GM23248 (cell line): ENCODE measurements at regions not wholly inside any gene's neighbourhood (a gene's known extent, or its start where the extent isn't known, plus 50 kb on each side); places are given as distances from the start of the nearest gene placed in this dataset.

Experiments used
- DNase-seq: peaks from one replicate; pipeline ENCODE4 v3.0.0-alpha.2; 2015
- H2AFZ ChIP-seq: fragments of 200-600 bp; sonication (generic); 2 replicates; pipeline ENCODE4 v1.6.1; 2016; ENCODE audit warnings: antibody characterized with exemption
- H3F3A ChIP-seq: fragments of 200-600 bp; sonication (generic); 2 replicates; pipeline ENCODE4 v1.6.1; 2016; ENCODE audit warnings: mild to moderate bottlenecking, antibody characterized with exemption, mixed run types; ENCODE audit not compliant: insufficient read depth
- H3K27ac ChIP-seq: fragments of 200-600 bp; sonication (generic); 2 replicates; pipeline ENCODE4 v1.5.1; 2016; ENCODE audit warnings: mild to moderate bottlenecking
- H3K27me3 ChIP-seq: fragments of 200-600 bp; sonication (generic); replicated peaks from 2 replicates; pipeline ENCODE4 v1.6.1; 2016; ENCODE audit warnings: mild to moderate bottlenecking; ENCODE audit not compliant: insufficient read depth
- H3K36me3 ChIP-seq: fragments of 200-600 bp; sonication (generic); 2 replicates; pipeline ENCODE4 v1.6.1; 2016; ENCODE audit warnings: low read depth, mild to moderate bottlenecking
- H3K4me1 ChIP-seq: fragments of 200-600 bp; sonication (generic); 2 replicates; pipeline ENCODE4 v1.6.1; 2016; ENCODE audit warnings: mild to moderate bottlenecking; ENCODE audit not compliant: insufficient read depth
- H3K4me2 ChIP-seq: fragments of 200-600 bp; sonication (generic); one replicate; pipeline ENCODE4 v1.6.1; 2016; ENCODE audit warnings: mild to moderate bottlenecking; ENCODE audit not compliant: unreplicated experiment
- H3K4me3 ChIP-seq: fragments of 200-600 bp; sonication (generic); 2 replicates; pipeline ENCODE4 v1.5.1; 2016; ENCODE audit warnings: mild to moderate bottlenecking
- H3K79me2 ChIP-seq: fragments of 200-600 bp; sonication (generic); 2 replicates; pipeline ENCODE4 v1.6.1; 2016; ENCODE audit warnings: mild to moderate bottlenecking; ENCODE audit not compliant: insufficient read depth
- H3K9ac ChIP-seq: fragments of 200-600 bp; sonication (generic); 2 replicates; pipeline ENCODE4 v1.6.1; 2016; ENCODE audit warnings: mild to moderate bottlenecking
- H3K9me2 ChIP-seq: fragments of 200-600 bp; sonication (generic); 2 replicates; pipeline ENCODE4 v1.6.1; 2016; ENCODE audit warnings: mixed run types, mild to moderate bottlenecking, moderate library complexity; ENCODE audit not compliant: insufficient read depth
- H3K9me3 ChIP-seq: fragments of 200-600 bp; sonication (generic); one replicate; pipeline ENCODE4 v1.6.1; 2017; ENCODE audit warnings: low read depth
- H4K20me1 ChIP-seq: fragments of 200-600 bp; sonication (generic); 2 replicates; pipeline ENCODE4 v1.6.0; 2016; ENCODE audit not compliant: insufficient read depth
- EZH2 ChIP-seq: fragments of 200-600 bp; sonication (generic); IDR thresholded peaks from 2 replicates; pipeline ENCODE4 v1.6.1; 2018; ENCODE audit warnings: antibody characterized with exemption, mild to moderate bottlenecking; ENCODE audit not compliant: insufficient read depth, poor library complexity, severe bottlenecking
- EZH2phosphoT487 ChIP-seq: fragments of 200-600 bp; sonication (generic); IDR thresholded peaks from 2 replicates; pipeline ENCODE4 v1.6.1; 2018; ENCODE audit warnings: antibody characterized with exemption, moderate library complexity, mild to moderate bottlenecking, low read depth; ENCODE audit not compliant: insufficient read depth
- WGBS, 2 experiments: methylation state at CpG; one replicate each; pipeline ENCODE4 v1.1.6; 2015 to 2017; ENCODE audit warnings: low lambda C conversion rate in 2 of 2, low coverage in 1 of 2; ENCODE audit errors: missing lambda C conversion rate in 2 of 2; 5-methylcytosine and 5-hydroxymethylcytosine counted together
- in situ Hi-C: fragments of 300-500 bp; cut with MboI; formaldehyde crosslinking; loops from 2 replicates; pipeline ENCODE4 v1.15.0; 2020

DNA sequence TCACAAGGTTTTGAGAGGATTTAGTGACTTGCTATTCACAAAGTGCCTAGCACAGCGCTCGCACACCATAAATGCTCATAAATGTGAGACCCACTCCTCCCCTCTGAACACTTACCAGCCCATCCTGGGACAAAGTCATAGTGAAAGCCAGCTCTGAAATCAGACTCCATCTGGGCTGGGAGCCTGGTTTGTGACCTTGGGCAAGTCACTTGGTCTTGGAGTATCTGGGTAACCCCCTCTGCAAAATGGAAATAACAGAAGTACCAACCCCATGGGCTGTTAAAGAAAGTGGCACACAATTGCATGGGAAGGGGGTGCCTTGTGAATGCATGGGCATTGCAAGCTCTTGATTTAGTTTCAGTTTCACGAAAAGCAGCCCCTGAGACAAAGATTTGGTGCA lies 104.7 kb upstream of the CDH5 start:
- Histone ChIP-seq H3K9ac (no peak overlapping the region), H4K20me1 (no peaks in the 10 kb centered on the region), H3K9me2 (no peaks in the 10 kb centered on the region), H3K4me1 (peaks cover 17% of the 10 kb centered on the region), H3F3A (peaks cover 5% of the 10 kb centered on the region; the same call in 1 of the 2 replicates), H3K27ac (no peak overlapping the region), H3K79me2 (no peaks in the 10 kb centered on the region), H3K36me3 (no peaks in the 10 kb centered on the region), H3K27me3 (no peaks in the 10 kb centered on the region), H2AFZ (no peak overlapping the region), H3K4me2 (no peak overlapping the region), H3K9me3 (no peaks in the 10 kb centered on the region), H3K4me3 (no peak overlapping the region)
- TF ChIP-seq EZH2phosphoT487 (no peak), EZH2 (no peak)
- WGBS, 2 experiments: 84 to 92% methylated on average over 3 of the region's 3 CpGs
- in situ Hi-C loops: no loop called here
- no peak for DNase-seq

DNA sequence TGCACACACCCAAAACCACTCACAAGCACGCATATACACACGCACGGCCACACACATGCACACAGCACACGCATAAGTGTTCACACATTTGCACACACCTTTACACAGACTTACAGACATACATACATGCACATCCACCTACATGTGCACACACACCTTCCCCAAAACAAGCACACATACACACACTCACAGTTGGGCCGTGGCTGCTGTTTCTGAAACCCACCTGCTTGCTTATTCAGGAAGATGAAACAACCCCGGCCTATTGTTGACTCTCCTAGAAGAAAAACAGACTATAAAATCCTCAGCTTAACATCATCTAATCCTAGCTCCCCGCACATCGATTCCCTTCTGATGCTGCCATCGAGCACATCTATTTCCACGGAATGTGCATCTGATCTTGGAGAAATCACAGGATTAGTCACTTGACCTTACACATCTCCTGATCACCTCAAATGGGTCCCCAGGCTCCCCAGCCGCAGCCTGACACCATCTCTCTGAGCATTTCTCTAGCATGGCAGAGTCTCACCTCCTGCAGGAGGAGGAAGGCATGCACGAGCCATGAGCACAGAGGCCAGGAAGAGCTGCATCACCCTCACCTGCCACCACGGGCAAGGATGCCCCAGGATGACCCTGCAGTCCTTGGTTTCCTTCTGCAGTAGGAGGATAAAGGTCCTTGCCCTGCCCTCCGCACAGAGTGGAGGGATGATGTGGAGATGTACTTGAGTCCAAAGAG lies 105.8 kb upstream of the CDH5 start:
- H3K4me1 ChIP-seq: peaks cover 6% of the 10 kb centered on the region
- DNase-seq: no peak
- H3F3A ChIP-seq: no peaks in the 10 kb centered on the region
- TF ChIP-seq EZH2 (no peak), EZH2phosphoT487 (no peak)
- no peaks in the 10 kb centered on the region for H3K36me3 ChIP-seq
- H3K9me2 ChIP-seq: no peaks in the 10 kb centered on the region
- H3K27me3 ChIP-seq: no peaks in the 10 kb centered on the region
- H4K20me1 ChIP-seq: no peaks in the 10 kb centered on the region
- no peak overlapping the region for H2AFZ ChIP-seq
- H3K79me2 ChIP-seq: no peaks in the 10 kb centered on the region
- no peak overlapping the region for H3K27ac ChIP-seq
- H3K4me2 ChIP-seq: no peak overlapping the region
- no peak overlapping the region for H3K4me3 ChIP-seq
- in situ Hi-C loops: no loop called here
- 80% methylated on average over 14 of the region's 14 CpGs for WGBS, 2 experiments
- no peak overlapping the region for H3K9ac ChIP-seq
- no peaks in the 10 kb centered on the region for H3K9me3 ChIP-seq

DNA sequence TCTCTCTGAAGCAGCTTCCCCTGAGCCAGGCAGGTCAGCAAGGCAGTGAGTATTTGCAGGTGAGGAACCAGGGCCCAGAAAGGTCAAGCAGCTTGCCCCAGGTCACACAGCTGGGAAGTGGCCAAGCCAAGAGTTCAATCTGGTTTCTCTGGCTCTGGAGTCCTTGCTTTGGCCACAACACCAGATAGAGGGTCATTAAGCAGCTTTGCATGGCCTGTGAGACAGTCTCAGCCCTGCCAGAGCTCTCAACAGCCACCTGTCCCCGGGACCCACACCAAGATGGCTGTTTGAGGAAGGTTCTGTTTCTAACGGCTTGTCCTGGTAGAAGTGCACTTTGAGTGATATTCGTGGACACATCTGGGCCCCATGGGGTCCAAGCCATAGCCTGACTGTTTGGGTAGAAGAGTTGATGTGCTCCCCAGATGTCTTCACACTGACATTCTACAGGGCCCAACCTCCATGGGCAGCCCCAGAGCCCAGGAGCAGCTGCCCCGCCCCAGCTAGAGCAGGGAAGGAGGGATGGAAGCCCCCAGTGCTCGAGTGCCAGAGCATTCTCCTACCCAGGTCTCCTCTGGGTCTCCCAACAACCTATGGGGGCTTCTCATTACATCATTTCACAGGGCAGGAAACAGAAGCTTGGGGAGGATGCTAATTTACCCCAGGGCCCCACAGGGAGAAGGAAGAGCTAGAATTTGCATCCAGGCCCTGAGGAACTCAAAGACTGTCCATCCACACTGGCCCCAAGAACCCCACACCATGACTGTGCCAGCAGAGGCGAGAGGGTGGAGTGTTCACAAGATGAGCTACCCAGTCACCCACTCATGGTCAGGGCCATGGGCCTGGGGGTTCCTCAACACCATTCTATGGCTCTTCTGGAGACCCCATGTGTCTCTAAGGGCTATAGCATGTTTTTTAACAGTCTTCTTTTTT lies 107.3 kb upstream of the CDH5 start:
- no peaks in the 10 kb centered on the region for H3F3A ChIP-seq
- in situ Hi-C loops: no loop called here
- no peaks in the 10 kb centered on the region for H3K79me2 ChIP-seq
- DNase-seq: no peak
- no peak overlapping the region for H3K9ac ChIP-seq
- no peaks in the 10 kb centered on the region for H4K20me1 ChIP-seq
- H3K4me3 ChIP-seq: no peak overlapping the region
- H3K27me3 ChIP-seq: no peaks in the 10 kb centered on the region
- no peak for TF ChIP-seq EZH2
- no peak for TF ChIP-seq EZH2phosphoT487
- H3K9me3 ChIP-seq: no peaks in the 10 kb centered on the region
- H2AFZ ChIP-seq: no peak overlapping the region
- H3K36me3 ChIP-seq: no peaks in the 10 kb centered on the region
- H3K27ac ChIP-seq: no peak overlapping the region
- WGBS, 2 experiments: 85 to 93% methylated on average over 6 of the region's 6 CpGs
- no peaks in the 10 kb centered on the region for H3K9me2 ChIP-seq
- no peak overlapping the region for H3K4me2 ChIP-seq
- H3K4me1 ChIP-seq: no peaks in the 10 kb centered on the region

DNA sequence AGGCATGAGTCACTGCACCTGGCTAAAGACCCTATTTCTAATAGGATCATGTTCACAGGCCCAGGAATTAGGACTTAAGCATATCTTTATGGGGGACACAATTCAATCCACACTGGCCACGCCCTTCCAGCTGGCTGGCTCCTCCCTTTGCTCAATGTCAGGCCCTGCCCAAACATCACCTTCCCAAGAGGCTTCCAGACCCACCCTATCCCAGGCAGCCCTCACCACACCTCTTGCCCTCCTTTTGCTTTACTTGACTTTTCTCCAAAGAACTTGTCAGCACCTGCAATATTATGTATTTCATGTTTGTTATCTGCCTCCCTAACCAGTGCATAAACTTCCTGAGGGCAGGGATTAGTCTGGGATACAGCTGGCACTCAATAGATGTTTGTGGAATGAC lies 109.6 kb upstream of the CDH5 start:
- no peaks in the 10 kb centered on the region for H3K9me2 ChIP-seq
- no peaks in the 10 kb centered on the region for H3K4me1 ChIP-seq
- no peaks in the 10 kb centered on the region for H3K79me2 ChIP-seq
- TF ChIP-seq EZH2phosphoT487: no peak
- no peak for TF ChIP-seq EZH2
- no peak overlapping the region for H2AFZ ChIP-seq
- WGBS, 2 experiments: 88 to 93% methylated on average over 1 of the region's 1 CpG
- H3K9ac ChIP-seq: no peak overlapping the region
- no peaks in the 10 kb centered on the region for H3K9me3 ChIP-seq
- in situ Hi-C loops: no loop called here
- no peak overlapping the region for H3K27ac ChIP-seq
- H3K27me3 ChIP-seq: no peaks in the 10 kb centered on the region
- no peaks in the 10 kb centered on the region for H3K36me3 ChIP-seq
- no peak overlapping the region for H3K4me3 ChIP-seq
- no peaks in the 10 kb centered on the region for H4K20me1 ChIP-seq
- DNase-seq: no peak
- H3K4me2 ChIP-seq: no peak overlapping the region
- peaks cover under 1% of the 10 kb centered on the region; the same call in 1 of the 2 replicates for H3F3A ChIP-seq
